Activated CD4-positive, alpha-beta T cell treated with anti-CD3 and anti-CD28 coated beads, Interleukin-2, amount 10 ng/mL, durations not matched to agents 24 days and 14 days (primary cell): ENCODE measurements at regions not wholly inside any gene's neighbourhood (a gene's known extent, or its start where the extent isn't known, plus 50 kb on each side); places are given as distances from the start of the nearest gene placed in this dataset.

ENCODE experiments used
- DNase-seq: peaks from one replicate; pipeline ENCODE4 v3.0.0; 2022
- H3K27ac Mint-ChIP-seq: one replicate; pipeline ENCODE4 v1.8.0; 2022; ENCODE audit warnings: mild to moderate bottlenecking, mixed read lengths
- H3K27me3 Mint-ChIP-seq: one replicate; pipeline ENCODE4 v1.8.0; 2022; ENCODE audit warnings: mixed read lengths
- H3K36me3 Mint-ChIP-seq: one replicate; pipeline ENCODE4 v1.8.0; 2022; ENCODE audit warnings: low read depth, mild to moderate bottlenecking, mixed read lengths
- H3K4me1 Mint-ChIP-seq: one replicate; pipeline ENCODE4 v1.8.0; 2021; ENCODE audit warnings: mixed read lengths
- H3K4me3 Mint-ChIP-seq: one replicate; pipeline ENCODE4 v1.8.0; 2022; ENCODE audit warnings: mild to moderate bottlenecking, moderate library complexity, mixed read lengths
- H3K9me3 Mint-ChIP-seq: one replicate; pipeline ENCODE4 v1.8.0; 2021; ENCODE audit warnings: mixed read lengths
- intact Hi-C: fragments of 100-400 bp; cut with micrococcal nuclease; formaldehyde crosslinking; loops from one replicate; pipeline ENCODE4 v1.15.1; 2023

GRCh38 chr10:24120646-24121045 is 88.3 kb upstream of the KIAA1217 start:
- H3K9me3 Mint-ChIP-seq, result no peaks in the 10 kb centered on the region
- DNase-seq, result no peak
- no peaks in the 10 kb centered on the region for H3K4me1 Mint-ChIP-seq
- no peaks in the 10 kb centered on the region for H3K36me3 Mint-ChIP-seq
- H3K27me3 Mint-ChIP-seq, result no peaks in the 10 kb centered on the region
- intact Hi-C loops, result no loop called here
- H3K27ac Mint-ChIP-seq, result no peak overlapping the region
- H3K4me3 Mint-ChIP-seq, result no peak overlapping the region

- H3K27me3 Mint-ChIP-seq, result no peaks in the 10 kb centered on the region
- no peak for DNase-seq
- intact Hi-C loops, result no loop called here
Measured at GRCh38 chr10:24127516-24127915, 81.4 kb upstream of the KIAA1217 start.

GRCh38 chr10:24128066-24128730 is 80.7 kb upstream of the KIAA1217 start:
- no peak for DNase-seq
- no peak overlapping the region for H3K4me3 Mint-ChIP-seq
- H3K27ac Mint-ChIP-seq, result no peak overlapping the region
- intact Hi-C loops, result no loop called here
- no peaks in the 10 kb centered on the region for H3K9me3 Mint-ChIP-seq
- no peaks in the 10 kb centered on the region for H3K27me3 Mint-ChIP-seq
- no peaks in the 10 kb centered on the region for H3K36me3 Mint-ChIP-seq
- no peaks in the 10 kb centered on the region for H3K4me1 Mint-ChIP-seq

More at GRCh38 chr10:24127516-24127915, 81.4 kb upstream of the KIAA1217 start:
- Mint-ChIP-seq H3K36me3 (no peaks in the 10 kb centered on the region), H3K4me3 (no peak overlapping the region), H3K27ac (no peak overlapping the region), H3K9me3 (no peaks in the 10 kb centered on the region), H3K4me1 (no peaks in the 10 kb centered on the region)

GRCh38 chr10:24132741-24133140 is 76.2 kb upstream of the KIAA1217 start:
- Mint-ChIP-seq H3K4me3 (no peak overlapping the region), H3K27ac (no peak overlapping the region), H3K27me3 (no peaks in the 10 kb centered on the region), H3K9me3 (no peaks in the 10 kb centered on the region), H3K36me3 (no peaks in the 10 kb centered on the region), H3K4me1 (no peaks in the 10 kb centered on the region)
- intact Hi-C loops, result no loop called here
- DNase-seq, result no peak

- no peak overlapping the region for H3K27ac Mint-ChIP-seq
- no peaks in the 10 kb centered on the region for H3K4me1 Mint-ChIP-seq
- no peak overlapping the region for H3K4me3 Mint-ChIP-seq
- intact Hi-C loops, result no loop called here
- no peaks in the 10 kb centered on the region for H3K9me3 Mint-ChIP-seq
- DNase-seq, result no peak
- H3K27me3 Mint-ChIP-seq, result no peaks in the 10 kb centered on the region
- no peaks in the 10 kb centered on the region for H3K36me3 Mint-ChIP-seq
Measured at GRCh38 chr10:24133835-24134234, 75.1 kb upstream of the KIAA1217 start.

- no peaks in the 10 kb centered on the region for H3K27me3 Mint-ChIP-seq
- H3K4me3 Mint-ChIP-seq, result no peak overlapping the region
- no peak overlapping the region for H3K27ac Mint-ChIP-seq
- no peaks in the 10 kb centered on the region for H3K4me1 Mint-ChIP-seq
- intact Hi-C loops, result no loop called here
- DNase-seq, result no peak
- H3K9me3 Mint-ChIP-seq, result no peaks in the 10 kb centered on the region
- H3K36me3 Mint-ChIP-seq, result no peaks in the 10 kb centered on the region
Measured at GRCh38 chr10:24136070-24136469, 72.9 kb upstream of the KIAA1217 start.

GRCh38 chr10:24147321-24147720 is 61.6 kb upstream of the KIAA1217 start:
- H3K9me3 Mint-ChIP-seq, result peaks cover 4% of the 10 kb centered on the region
- no peak for DNase-seq
- no peaks in the 10 kb centered on the region for H3K36me3 Mint-ChIP-seq
- H3K4me3 Mint-ChIP-seq, result no peak overlapping the region
- intact Hi-C loops, result no loop called here
- H3K27ac Mint-ChIP-seq, result no peak overlapping the region
- no peaks in the 10 kb centered on the region for H3K27me3 Mint-ChIP-seq
- H3K4me1 Mint-ChIP-seq, result no peaks in the 10 kb centered on the region

GRCh38 chr10:24149640-24150039 is 59.3 kb upstream of the KIAA1217 start:
- H3K9me3 Mint-ChIP-seq, result no peaks in the 10 kb centered on the region
- no peak overlapping the region for H3K27ac Mint-ChIP-seq
- no peak overlapping the region for H3K4me3 Mint-ChIP-seq
- no peaks in the 10 kb centered on the region for H3K4me1 Mint-ChIP-seq
- intact Hi-C loops, result no loop called here
- no peak for DNase-seq
- no peaks in the 10 kb centered on the region for H3K27me3 Mint-ChIP-seq
- H3K36me3 Mint-ChIP-seq, result no peaks in the 10 kb centered on the region

GRCh38 chr10:24150853-24151252 is 58.1 kb upstream of the KIAA1217 start:
- Mint-ChIP-seq H3K4me1 (no peaks in the 10 kb centered on the region), H3K27ac (no peak overlapping the region), H3K27me3 (no peaks in the 10 kb centered on the region), H3K36me3 (no peaks in the 10 kb centered on the region), H3K4me3 (no peak overlapping the region), H3K9me3 (no peaks in the 10 kb centered on the region)
- DNase-seq, result no peak
- intact Hi-C loops, result no loop called here

- no peak overlapping the region for H3K27ac Mint-ChIP-seq
- no peaks in the 10 kb centered on the region for H3K36me3 Mint-ChIP-seq
- no peaks in the 10 kb centered on the region for H3K4me1 Mint-ChIP-seq
- intact Hi-C loops, result no loop called here
- no peaks in the 10 kb centered on the region for H3K27me3 Mint-ChIP-seq
- DNase-seq, result no peak
- peaks cover 5% of the 10 kb centered on the region for H3K9me3 Mint-ChIP-seq
- no peak overlapping the region for H3K4me3 Mint-ChIP-seq
Measured at GRCh38 chr10:24152270-24152669, 56.7 kb upstream of the KIAA1217 start.

- no peaks in the 10 kb centered on the region for H3K36me3 Mint-ChIP-seq
- no peak overlapping the region for H3K27ac Mint-ChIP-seq
- H3K27me3 Mint-ChIP-seq, result no peaks in the 10 kb centered on the region
- no peak overlapping the region for H3K4me3 Mint-ChIP-seq
- intact Hi-C loops, result no loop called here
- no peaks in the 10 kb centered on the region for H3K4me1 Mint-ChIP-seq
- H3K9me3 Mint-ChIP-seq, result peaks cover 9% of the 10 kb centered on the region
- DNase-seq, result no peak
Measured at GRCh38 chr10:24153031-24153430, 55.9 kb upstream of the KIAA1217 start.

GRCh38 chr10:24153537-24153936 is 55.4 kb upstream of the KIAA1217 start:
- Mint-ChIP-seq H3K36me3 (no peaks in the 10 kb centered on the region), H3K4me1 (no peaks in the 10 kb centered on the region), H3K27ac (no peak overlapping the region), H3K27me3 (no peaks in the 10 kb centered on the region), H3K4me3 (no peak overlapping the region), H3K9me3 (peaks cover 12% of the 10 kb centered on the region)
- intact Hi-C loops, result no loop called here
- no peak for DNase-seq

- H3K9me3 Mint-ChIP-seq, result peaks cover 12% of the 10 kb centered on the region
- H3K36me3 Mint-ChIP-seq, result no peaks in the 10 kb centered on the region
- no peak overlapping the region for H3K27ac Mint-ChIP-seq
- no peaks in the 10 kb centered on the region for H3K4me1 Mint-ChIP-seq
- H3K27me3 Mint-ChIP-seq, result no peaks in the 10 kb centered on the region
- intact Hi-C loops, result no loop called here
- no peak for DNase-seq
- no peak overlapping the region for H3K4me3 Mint-ChIP-seq
Measured at GRCh38 chr10:24156686-24157085, 52.3 kb upstream of the KIAA1217 start.

- Mint-ChIP-seq H3K27ac (no peak overlapping the region), H3K4me1 (no peaks in the 10 kb centered on the region), H3K27me3 (no peaks in the 10 kb centered on the region), H3K9me3 (peaks cover 12% of the 10 kb centered on the region), H3K4me3 (no peak overlapping the region), H3K36me3 (no peaks in the 10 kb centered on the region)
- intact Hi-C loops, result no loop called here
- no peak for DNase-seq
Measured at GRCh38 chr10:24157567-24157966, 51.4 kb upstream of the KIAA1217 start.
